ENCODE measurements at regions not wholly inside any gene's neighbourhood (a gene's known extent, or its start where the extent isn't known, plus 50 kb on each side); places are given as distances from the start of the nearest gene placed in this dataset.

DNA sequence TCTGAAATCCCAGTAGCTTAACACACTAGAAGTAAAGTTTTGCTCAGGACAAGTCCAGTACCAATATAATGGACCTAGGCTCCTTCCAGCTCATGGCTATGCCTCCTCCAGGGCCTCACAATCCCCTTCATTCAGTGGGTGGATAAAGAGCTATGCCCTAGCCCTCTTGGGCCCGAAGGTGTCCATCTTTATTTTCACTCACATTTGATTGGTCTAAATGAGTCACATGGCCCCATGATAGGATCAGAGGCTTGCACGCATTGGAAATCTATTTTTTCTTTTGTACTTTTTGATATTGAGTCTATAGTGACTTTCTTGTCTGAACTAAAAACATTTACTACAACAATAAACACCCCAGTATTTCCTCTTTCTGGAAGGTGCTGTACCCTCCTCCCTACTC is 202.6 kb upstream of the CTBP2 start:
- Mint-ChIP-seq H3K36me3 (no peaks in the 10 kb centered on the region), H3K4me3 (no peak overlapping the region), H3K27me3 (ENCODE audit: low read depth in 2 of 2) (peaks cover 35 to 61% of the 10 kb centered on the region in 2 donors), H3K27ac (no peak overlapping the region), H3K9me3 (peaks cover 0 to 5% of the 10 kb centered on the region in 2 donors), H3K4me1 (no peaks in the 10 kb centered on the region)
- no peak for ATAC-seq
- Histone ChIP-seq H3K4me3 (ENCODE audit: low read length) (no peak overlapping the region), H3K9me3 (ENCODE audit: control insufficient read depth, insufficient read depth, low read length) (no peaks in the 10 kb centered on the region), H3K27ac (ENCODE audit: low read length) (no peak overlapping the region), H3K27me3 (ENCODE audit: control insufficient read depth, insufficient read depth, low read length) (no peaks in the 10 kb centered on the region), H3K4me1 (ENCODE audit: control insufficient read depth, insufficient read depth, low read length) (no peaks in the 10 kb centered on the region), H3K36me3 (ENCODE audit: control insufficient read depth, insufficient read depth, low read length) (no peaks in the 10 kb centered on the region)
- WGBS (ENCODE audit: insufficient coverage), result 73% methylated on average over 1 of the region's 2 CpGs
- TF ChIP-seq, protein P1, sequence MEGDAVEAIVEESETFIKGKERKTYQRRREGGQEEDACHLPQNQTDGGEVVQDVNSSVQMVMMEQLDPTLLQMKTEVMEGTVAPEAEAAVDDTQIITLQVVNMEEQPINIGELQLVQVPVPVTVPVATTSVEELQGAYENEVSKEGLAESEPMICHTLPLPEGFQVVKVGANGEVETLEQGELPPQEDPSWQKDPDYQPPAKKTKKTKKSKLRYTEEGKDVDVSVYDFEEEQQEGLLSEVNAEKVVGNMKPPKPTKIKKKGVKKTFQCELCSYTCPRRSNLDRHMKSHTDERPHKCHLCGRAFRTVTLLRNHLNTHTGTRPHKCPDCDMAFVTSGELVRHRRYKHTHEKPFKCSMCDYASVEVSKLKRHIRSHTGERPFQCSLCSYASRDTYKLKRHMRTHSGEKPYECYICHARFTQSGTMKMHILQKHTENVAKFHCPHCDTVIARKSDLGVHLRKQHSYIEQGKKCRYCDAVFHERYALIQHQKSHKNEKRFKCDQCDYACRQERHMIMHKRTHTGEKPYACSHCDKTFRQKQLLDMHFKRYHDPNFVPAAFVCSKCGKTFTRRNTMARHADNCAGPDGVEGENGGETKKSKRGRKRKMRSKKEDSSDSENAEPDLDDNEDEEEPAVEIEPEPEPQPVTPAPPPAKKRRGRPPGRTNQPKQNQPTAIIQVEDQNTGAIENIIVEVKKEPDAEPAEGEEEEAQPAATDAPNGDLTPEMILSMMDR (IDR thresholded peaks at IDR 0.05), result no peak
- intact Hi-C loops (cut with micrococcal nuclease), result no loop called here
- no peak for DNase-seq

DNA sequence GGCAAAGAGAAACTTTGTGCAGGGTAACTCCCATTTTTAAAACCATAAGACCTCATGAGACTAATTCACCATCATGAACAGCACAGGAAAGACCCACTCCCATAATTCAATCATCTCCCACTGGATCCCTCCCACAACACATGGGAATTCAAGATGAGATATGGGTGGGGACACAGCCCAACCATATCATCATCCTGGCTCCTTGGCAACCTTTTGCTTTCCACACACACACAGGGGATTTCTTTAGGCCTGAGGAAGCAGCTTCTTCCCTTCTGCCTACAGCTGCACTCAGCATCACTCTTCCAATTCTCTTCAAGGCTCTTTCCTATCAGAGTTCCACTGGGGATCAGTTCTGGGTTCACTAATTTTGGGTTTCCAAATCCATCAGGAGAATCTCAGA is 199.0 kb upstream of the CTBP2 start:
- no peak overlapping the region for H3K27ac ChIP-seq (ENCODE audit: low read length)
- H3K4me1 ChIP-seq (ENCODE audit: control insufficient read depth, insufficient read depth, low read length), result no peaks in the 10 kb centered on the region
- DNase-seq (no peak), ATAC-seq (no peak)
- H3K27me3 ChIP-seq (ENCODE audit: control insufficient read depth, insufficient read depth, low read length), result no peaks in the 10 kb centered on the region
- TF ChIP-seq, protein P1 (IDR thresholded peaks at IDR 0.05), result no peak
- H3K9me3 ChIP-seq (ENCODE audit: control insufficient read depth, insufficient read depth, low read length), result no peaks in the 10 kb centered on the region
- intact Hi-C loops (cut with micrococcal nuclease), result no loop called here
- peaks cover 36 to 37% of the 10 kb centered on the region in 2 donors for H3K27me3 Mint-ChIP-seq (ENCODE audit: low read depth in 2 of 2)
- no peak overlapping the region for H3K4me3 Mint-ChIP-seq
- H3K4me1 Mint-ChIP-seq, result no peaks in the 10 kb centered on the region
- H3K36me3 Mint-ChIP-seq, result no peaks in the 10 kb centered on the region
- no peaks in the 10 kb centered on the region for H3K36me3 ChIP-seq (ENCODE audit: control insufficient read depth, insufficient read depth, low read length)
- no peak overlapping the region for H3K27ac Mint-ChIP-seq
- H3K9me3 Mint-ChIP-seq, result no peaks in the 10 kb centered on the region
- H3K4me3 ChIP-seq (ENCODE audit: low read length), result no peak overlapping the region

DNA sequence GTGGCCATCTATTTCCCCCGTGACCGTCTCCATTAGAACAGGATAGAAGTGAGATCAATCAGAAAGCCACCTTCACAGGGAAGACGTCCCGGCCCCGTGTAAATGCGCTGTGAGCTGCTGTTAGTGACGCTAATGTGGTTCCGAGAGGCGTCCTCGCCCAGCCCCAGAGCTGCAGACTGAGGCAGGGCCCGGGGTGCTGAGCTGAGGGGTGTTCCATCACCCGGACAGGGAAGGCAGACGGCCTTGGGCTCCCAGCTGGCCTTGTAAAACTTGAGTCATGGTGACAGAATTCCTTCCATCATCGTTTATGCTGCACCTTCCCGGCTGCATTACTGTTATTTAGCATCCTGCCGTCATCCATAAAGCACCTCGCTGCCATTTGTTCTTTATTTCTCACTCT is 195.3 kb upstream of the CTBP2 start:
- ATAC-seq (no peak), DNase-seq (no peak)
- Mint-ChIP-seq H3K4me1 (no peaks in the 10 kb centered on the region), H3K27me3 (ENCODE audit: low read depth in 2 of 2) (peaks cover 26 to 37% of the 10 kb centered on the region in 2 donors), H3K36me3 (no peaks in the 10 kb centered on the region), H3K4me3 (no peak overlapping the region), H3K27ac (no peak overlapping the region), H3K9me3 (no peaks in the 10 kb centered on the region)
- no peaks in the 10 kb centered on the region for H3K36me3 ChIP-seq (ENCODE audit: control insufficient read depth, insufficient read depth, low read length)
- no peak overlapping the region for H3K27ac ChIP-seq (ENCODE audit: low read length)
- TF ChIP-seq, protein P1 (IDR thresholded peaks at IDR 0.05), result no peak
- intact Hi-C loops (cut with micrococcal nuclease), result no loop called here
- H3K4me3 ChIP-seq (ENCODE audit: low read length), result no peak overlapping the region
- 86% methylated on average over 17 of the region's 17 CpGs for WGBS (ENCODE audit: insufficient coverage)
- H3K4me1 ChIP-seq (ENCODE audit: control insufficient read depth, insufficient read depth, low read length), result no peaks in the 10 kb centered on the region
- no peaks in the 10 kb centered on the region for H3K27me3 ChIP-seq (ENCODE audit: control insufficient read depth, insufficient read depth, low read length)
- no peaks in the 10 kb centered on the region for H3K9me3 ChIP-seq (ENCODE audit: control insufficient read depth, insufficient read depth, low read length)

DNA sequence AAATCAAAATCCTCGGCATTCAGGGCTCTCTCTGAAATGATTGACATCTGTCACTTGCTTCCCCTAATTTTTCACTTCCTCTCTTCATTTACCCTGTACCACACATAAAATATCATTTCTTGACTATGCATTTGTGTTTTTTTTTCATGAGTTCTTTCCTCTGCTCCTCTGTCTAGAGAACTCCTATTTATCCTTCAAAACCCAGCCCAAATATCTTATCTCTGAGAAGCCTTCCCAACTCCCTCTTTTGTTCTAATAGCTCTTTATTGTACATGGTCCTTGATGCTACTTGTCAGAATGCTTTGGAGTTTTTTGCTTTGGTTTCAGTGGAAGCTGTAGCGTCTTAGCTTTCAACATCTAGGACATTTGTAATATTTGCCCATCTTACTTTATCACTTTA is 190.2 kb upstream of the CTBP2 start:
- no peaks in the 10 kb centered on the region for H3K4me1 ChIP-seq (ENCODE audit: control insufficient read depth, insufficient read depth, low read length)
- 93% methylated on average over 1 of the region's 2 CpGs for WGBS (ENCODE audit: insufficient coverage)
- Mint-ChIP-seq H3K36me3 (no peaks in the 10 kb centered on the region), H3K27me3 (ENCODE audit: low read depth in 2 of 2) (peaks cover 19 to 27% of the 10 kb centered on the region in 2 donors), H3K27ac (no peak overlapping the region), H3K4me3 (no peak overlapping the region), H3K4me1 (no peaks in the 10 kb centered on the region), H3K9me3 (no peaks in the 10 kb centered on the region)
- H3K4me3 ChIP-seq (ENCODE audit: low read length), result no peak overlapping the region
- intact Hi-C loops (cut with micrococcal nuclease), result no loop called here
- H3K27ac ChIP-seq (ENCODE audit: low read length), result no peak overlapping the region
- no peaks in the 10 kb centered on the region for H3K9me3 ChIP-seq (ENCODE audit: control insufficient read depth, insufficient read depth, low read length)
- H3K27me3 ChIP-seq (ENCODE audit: control insufficient read depth, insufficient read depth, low read length), result no peaks in the 10 kb centered on the region
- ATAC-seq (no peak), DNase-seq (no peak)
- H3K36me3 ChIP-seq (ENCODE audit: control insufficient read depth, insufficient read depth, low read length), result no peaks in the 10 kb centered on the region
- TF ChIP-seq, protein P1 (IDR thresholded peaks at IDR 0.05), result no peak
